Progenitor cell of endocrine pancreas (in vitro differentiated cells): ENCODE measurements at regions not wholly inside any gene's neighbourhood (a gene's known extent, or its start where the extent isn't known, plus 50 kb on each side); places are given as distances from the start of the nearest gene placed in this dataset.

Experiments used
- DNase-seq: peaks from one replicate; pipeline ENCODE4 v3.0.0; 2021; ENCODE audit warnings: low spot score; ENCODE audit not compliant: unreplicated experiment
- H3K27ac Mint-ChIP-seq: 2 replicates; pipeline ENCODE4 v1.8.0; 2021; ENCODE audit warnings: mild to moderate bottlenecking, moderate library complexity, mixed read lengths
- H3K27me3 Mint-ChIP-seq: 2 replicates; pipeline ENCODE4 v1.8.0; 2021; ENCODE audit warnings: mixed read lengths
- H3K36me3 Mint-ChIP-seq: 2 replicates; pipeline ENCODE4 v1.8.0; 2022; ENCODE audit warnings: mixed read lengths; ENCODE audit not compliant: insufficient read depth
- H3K4me1 Mint-ChIP-seq: 2 replicates; pipeline ENCODE4 v1.8.0; 2021; ENCODE audit warnings: low read depth, mixed read lengths
- H3K4me3 Mint-ChIP-seq: 2 replicates; pipeline ENCODE4 v1.8.0; 2021; ENCODE audit warnings: low read depth, mild to moderate bottlenecking, moderate library complexity, mixed read lengths
- H3K9me3 Mint-ChIP-seq: 2 replicates; pipeline ENCODE4 v1.8.0; 2021; ENCODE audit warnings: low read depth, mixed read lengths
- TF ChIP-seq, protein P1 (sequence below): fragments of 200-600 bp; sonication (generic); IDR thresholded peaks from one replicate; pipeline ENCODE4 v1.5.0; 2021; ENCODE audit warnings: antibody characterized with exemption, mild to moderate bottlenecking; ENCODE audit not compliant: unreplicated experiment

- Mint-ChIP-seq H3K36me3 (no peaks in the 10 kb centered on the region), H3K4me3 (no peak overlapping the region), H3K27me3 (no peaks in the 10 kb centered on the region), H3K27ac (no peak overlapping the region), H3K9me3 (no peaks in the 10 kb centered on the region), H3K4me1 (no peaks in the 10 kb centered on the region)
- TF ChIP-seq, protein P1, sequence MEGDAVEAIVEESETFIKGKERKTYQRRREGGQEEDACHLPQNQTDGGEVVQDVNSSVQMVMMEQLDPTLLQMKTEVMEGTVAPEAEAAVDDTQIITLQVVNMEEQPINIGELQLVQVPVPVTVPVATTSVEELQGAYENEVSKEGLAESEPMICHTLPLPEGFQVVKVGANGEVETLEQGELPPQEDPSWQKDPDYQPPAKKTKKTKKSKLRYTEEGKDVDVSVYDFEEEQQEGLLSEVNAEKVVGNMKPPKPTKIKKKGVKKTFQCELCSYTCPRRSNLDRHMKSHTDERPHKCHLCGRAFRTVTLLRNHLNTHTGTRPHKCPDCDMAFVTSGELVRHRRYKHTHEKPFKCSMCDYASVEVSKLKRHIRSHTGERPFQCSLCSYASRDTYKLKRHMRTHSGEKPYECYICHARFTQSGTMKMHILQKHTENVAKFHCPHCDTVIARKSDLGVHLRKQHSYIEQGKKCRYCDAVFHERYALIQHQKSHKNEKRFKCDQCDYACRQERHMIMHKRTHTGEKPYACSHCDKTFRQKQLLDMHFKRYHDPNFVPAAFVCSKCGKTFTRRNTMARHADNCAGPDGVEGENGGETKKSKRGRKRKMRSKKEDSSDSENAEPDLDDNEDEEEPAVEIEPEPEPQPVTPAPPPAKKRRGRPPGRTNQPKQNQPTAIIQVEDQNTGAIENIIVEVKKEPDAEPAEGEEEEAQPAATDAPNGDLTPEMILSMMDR = no peak
- DNase-seq = no peak
Measured at GRCh38 chr7:96427143-96427542, 105.2 kb upstream of the SLC25A13 start.

DNA sequence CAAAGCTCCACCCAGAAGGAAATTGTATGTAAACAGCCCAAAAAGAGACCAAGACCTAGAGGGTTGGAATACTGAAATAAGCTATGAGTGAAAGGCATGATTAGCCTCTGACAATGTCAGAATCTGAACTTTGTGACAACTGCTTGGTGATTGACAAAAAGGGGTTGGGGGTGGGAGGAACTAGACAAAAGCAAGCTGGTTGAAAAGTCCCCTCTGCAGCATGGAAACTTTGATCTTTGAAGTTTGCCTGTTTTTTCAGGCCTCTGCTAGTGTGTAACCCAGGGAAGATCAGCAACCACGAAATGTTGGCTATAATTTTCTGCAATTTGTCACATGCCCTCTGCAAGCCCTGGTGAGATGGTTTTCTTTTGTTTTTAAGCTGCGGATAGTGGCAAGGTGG is 104.8 kb upstream of the SLC25A13 start:
- TF ChIP-seq, protein P1 = no peak
- DNase-seq = no peak
- Mint-ChIP-seq H3K27me3 (no peaks in the 10 kb centered on the region), H3K9me3 (no peaks in the 10 kb centered on the region), H3K4me1 (no peaks in the 10 kb centered on the region), H3K4me3 (no peak overlapping the region), H3K36me3 (no peaks in the 10 kb centered on the region), H3K27ac (no peak overlapping the region)

- no peaks in the 10 kb centered on the region for H3K27me3 Mint-ChIP-seq
- H3K4me3 Mint-ChIP-seq = no peak overlapping the region
- H3K9me3 Mint-ChIP-seq = no peaks in the 10 kb centered on the region
- no peak overlapping the region for H3K27ac Mint-ChIP-seq
- no peaks in the 10 kb centered on the region for H3K4me1 Mint-ChIP-seq
- no peak for DNase-seq
- TF ChIP-seq, protein P1 = no peak
- H3K36me3 Mint-ChIP-seq = no peaks in the 10 kb centered on the region
Measured at GRCh38 chr7:96426027-96426426, 104.1 kb upstream of the SLC25A13 start.

- no peaks in the 10 kb centered on the region for H3K4me1 Mint-ChIP-seq
- H3K9me3 Mint-ChIP-seq = no peaks in the 10 kb centered on the region
- H3K4me3 Mint-ChIP-seq = no peak overlapping the region
- no peaks in the 10 kb centered on the region for H3K27me3 Mint-ChIP-seq
- no peaks in the 10 kb centered on the region for H3K36me3 Mint-ChIP-seq
- no peak overlapping the region for H3K27ac Mint-ChIP-seq
- TF ChIP-seq, protein P1 = no peak
- no peak for DNase-seq
Measured at GRCh38 chr7:96424411-96424810, 102.5 kb upstream of the SLC25A13 start.

DNA sequence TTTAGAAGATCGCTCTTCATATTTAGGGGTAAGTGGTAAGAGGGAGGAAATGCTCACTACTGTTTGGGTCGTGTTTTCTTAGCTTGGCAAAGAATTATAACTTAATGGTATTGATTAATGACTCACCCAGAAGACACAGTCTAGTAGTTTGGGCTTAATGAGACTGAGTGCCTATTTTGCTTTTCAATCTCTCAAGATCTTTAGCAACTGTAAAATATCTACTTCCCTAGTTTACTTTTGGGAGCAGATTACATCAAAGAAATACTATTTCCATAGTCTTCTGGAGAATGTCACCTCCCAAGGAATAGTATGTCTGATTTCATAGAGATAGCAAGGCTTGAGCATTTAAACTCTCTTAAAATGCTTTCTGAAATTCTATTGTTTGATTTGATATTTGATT is 100.5 kb upstream of the SLC25A13 start:
- TF ChIP-seq, protein P1 = no peak
- no peaks in the 10 kb centered on the region for H3K4me1 Mint-ChIP-seq
- no peaks in the 10 kb centered on the region for H3K9me3 Mint-ChIP-seq
- DNase-seq = no peak
- no peak overlapping the region for H3K27ac Mint-ChIP-seq
- H3K4me3 Mint-ChIP-seq = no peak overlapping the region
- H3K36me3 Mint-ChIP-seq = no peaks in the 10 kb centered on the region
- H3K27me3 Mint-ChIP-seq = no peaks in the 10 kb centered on the region
